Activated CD4-positive, alpha-beta T cell treated with anti-CD3 and anti-CD28 coated beads, Interleukin-2, amount 10 ng/mL, durations not matched to agents 7 days and 5 days (primary cell): ENCODE measurements at regions not wholly inside any gene's neighbourhood (a gene's known extent, or its start where the extent isn't known, plus 50 kb on each side); places are given as distances from the start of the nearest gene placed in this dataset.
"Not testable (repeated sequence)": the region's sequence is repeated elsewhere in the genome, so short reads cannot be mapped to it uniquely, and the experiment has no call there.

Experiments used
- CTCF ChIA-PET: fragments of 350-600 bp; sonication (Branson Sonifier 250); formaldehyde crosslinking; loops from one replicate; lab custom pipeline; 2021; ENCODE audit warnings: antibody characterized with exemption; lab: Charles Lee
- POLR2A ChIA-PET: fragments of 350-600 bp; sonication (Branson Sonifier 250); formaldehyde crosslinking; loops from one replicate; lab custom pipeline; 2021; ENCODE audit warnings: antibody characterized with exemption; lab: Charles Lee
- DNase-seq: peaks from one replicate; pipeline ENCODE4 v3.0.0-alpha.2; 2020
- H3K27ac Mint-ChIP-seq: one replicate; pipeline ENCODE4 v1.8.0; 2021; ENCODE audit warnings: mild to moderate bottlenecking, moderate library complexity, mixed read lengths
- H3K27me3 Mint-ChIP-seq: one replicate; pipeline ENCODE4 v1.8.0; 2021; ENCODE audit warnings: mixed read lengths
- H3K36me3 Mint-ChIP-seq: one replicate; pipeline ENCODE4 v1.8.0; 2021; ENCODE audit warnings: low read depth, mixed read lengths
- H3K4me1 Mint-ChIP-seq: one replicate; pipeline ENCODE4 v1.8.0; 2021; ENCODE audit warnings: mixed read lengths
- H3K4me3 Mint-ChIP-seq: one replicate; pipeline ENCODE4 v1.8.0; 2021; ENCODE audit warnings: mild to moderate bottlenecking, moderate library complexity, mixed read lengths
- H3K9me3 Mint-ChIP-seq: one replicate; pipeline ENCODE4 v1.8.0; 2021; ENCODE audit warnings: mixed read lengths

DNA sequence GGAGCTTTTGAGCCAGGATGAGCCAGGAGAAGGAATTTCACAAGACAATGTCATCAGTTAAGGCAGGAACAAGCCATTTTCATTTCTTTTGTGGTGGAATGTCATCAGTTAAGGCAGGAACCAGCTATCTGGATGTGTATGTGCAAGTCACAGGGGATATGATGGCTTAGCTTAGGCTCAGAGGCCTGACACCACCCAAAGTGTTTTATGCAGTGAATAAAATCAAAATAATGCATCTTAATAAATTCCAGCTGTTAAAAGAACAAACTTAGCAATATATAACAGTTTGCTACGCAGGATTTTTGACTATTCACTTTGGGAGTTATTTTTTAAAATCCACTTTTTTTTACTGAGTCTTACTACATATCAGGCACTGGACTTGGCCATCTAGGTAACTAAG lies 62.7 kb upstream of the APP start:
- H3K27ac Mint-ChIP-seq, H3K4me3 Mint-ChIP-seq, H3K9me3 Mint-ChIP-seq, H3K27me3 Mint-ChIP-seq, CTCF ChIA-PET, POLR2A ChIA-PET, H3K4me1 Mint-ChIP-seq, DNase-seq, H3K36me3 Mint-ChIP-seq: not testable (repeated sequence)

GRCh38 chr21:26232491-26232890 lies 61.9 kb upstream of the APP start:
- H3K27ac Mint-ChIP-seq, DNase-seq, H3K4me3 Mint-ChIP-seq, H3K9me3 Mint-ChIP-seq, H3K36me3 Mint-ChIP-seq, CTCF ChIA-PET, H3K4me1 Mint-ChIP-seq, H3K27me3 Mint-ChIP-seq, POLR2A ChIA-PET: not testable (repeated sequence)

DNA sequence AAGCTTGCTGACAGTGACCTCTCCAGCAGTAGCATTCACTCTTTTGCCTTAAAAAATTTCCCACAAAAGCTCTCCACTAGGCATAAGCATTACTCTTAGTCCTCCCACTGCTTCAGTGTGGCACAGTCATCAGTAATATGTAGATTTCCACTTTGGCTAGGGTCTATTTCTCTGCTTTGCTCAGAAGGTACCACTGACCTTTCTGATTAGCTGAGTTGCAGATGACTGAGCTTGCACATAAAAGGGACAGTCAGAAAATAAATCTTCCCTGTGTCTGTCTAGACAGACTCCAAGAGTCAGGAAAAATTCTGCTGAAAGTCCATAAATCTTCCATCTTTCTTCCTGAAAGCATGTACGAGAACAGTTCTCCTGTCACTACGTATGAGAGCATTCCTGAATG lies 56.6 kb upstream of the APP start:
- no peaks in the 10 kb centered on the region for H3K36me3 Mint-ChIP-seq
- no peaks in the 10 kb centered on the region for H3K9me3 Mint-ChIP-seq
- ChIA-PET POLR2A (no interaction called here), CTCF (no interaction called here)
- no peaks in the 10 kb centered on the region for H3K27me3 Mint-ChIP-seq
- no peaks in the 10 kb centered on the region for H3K4me1 Mint-ChIP-seq
- H3K4me3 Mint-ChIP-seq = no peak overlapping the region
- DNase-seq = no peak
- no peak overlapping the region for H3K27ac Mint-ChIP-seq

DNA sequence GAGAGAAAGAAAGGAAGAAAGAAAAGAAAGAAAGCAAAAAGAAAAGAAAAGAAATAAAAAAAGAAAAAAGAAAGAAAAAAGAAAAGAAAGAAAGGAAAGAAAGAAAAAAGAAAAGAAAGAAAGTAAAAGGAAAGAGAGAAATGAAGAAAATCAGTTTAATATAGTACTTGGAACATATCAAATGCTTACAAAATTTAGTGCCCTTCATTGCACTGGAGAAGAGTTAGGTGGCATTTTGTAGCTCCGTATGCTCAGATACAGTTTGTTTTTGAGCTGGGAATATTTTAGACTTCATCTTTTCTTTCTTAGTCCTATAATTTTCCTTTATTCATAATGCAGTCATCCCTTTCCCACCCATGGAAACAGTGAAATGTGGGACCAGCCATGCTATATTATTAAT lies 56.2 kb upstream of the APP start:
- Mint-ChIP-seq H3K9me3 (no peaks in the 10 kb centered on the region), H3K4me3 (no peak overlapping the region), H3K36me3 (no peaks in the 10 kb centered on the region), H3K27ac (no peak overlapping the region), H3K27me3 (no peaks in the 10 kb centered on the region), H3K4me1 (no peaks in the 10 kb centered on the region)
- ChIA-PET CTCF (no interaction called here), POLR2A (no interaction called here)
- DNase-seq = no peak

GRCh38 chr21:26225046-26225445 lies 54.5 kb upstream of the APP start:
- H3K36me3 Mint-ChIP-seq = no peaks in the 10 kb centered on the region
- ChIA-PET POLR2A (no interaction called here), CTCF (no interaction called here)
- H3K27ac Mint-ChIP-seq = no peak overlapping the region
- H3K4me1 Mint-ChIP-seq = no peaks in the 10 kb centered on the region
- H3K4me3 Mint-ChIP-seq = no peak overlapping the region
- no peaks in the 10 kb centered on the region for H3K27me3 Mint-ChIP-seq
- H3K9me3 Mint-ChIP-seq = no peaks in the 10 kb centered on the region
- no peak for DNase-seq

DNA sequence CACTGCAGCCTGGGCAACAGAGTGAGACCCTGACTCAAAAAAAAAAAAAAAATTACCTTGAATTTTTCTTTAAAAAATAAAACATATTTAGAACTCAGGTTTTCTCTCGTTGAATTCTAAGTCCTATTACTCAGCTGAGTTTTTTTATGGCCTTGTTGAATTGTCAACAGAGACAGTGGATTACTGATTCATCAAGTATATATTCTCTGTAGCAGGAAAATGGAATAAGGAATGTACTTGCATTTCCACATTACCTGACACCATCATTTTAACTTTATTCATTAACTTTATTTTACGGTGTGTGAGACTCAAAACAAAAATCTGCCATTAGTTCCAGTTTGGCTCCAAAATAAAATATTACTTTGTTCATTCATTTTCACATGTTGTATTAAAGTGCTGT lies 53.8 kb upstream of the APP start:
- Mint-ChIP-seq H3K4me1 (no peaks in the 10 kb centered on the region), H3K9me3 (no peaks in the 10 kb centered on the region), H3K4me3 (no peak overlapping the region), H3K27ac (no peak overlapping the region), H3K27me3 (no peaks in the 10 kb centered on the region), H3K36me3 (no peaks in the 10 kb centered on the region)
- ChIA-PET CTCF (no interaction called here), POLR2A (no interaction called here)
- no peak for DNase-seq
